ENCODE measurements at regions not wholly inside any gene's neighbourhood (a gene's known extent, or its start where the extent isn't known, plus 50 kb on each side); places are given as distances from the start of the nearest gene placed in this dataset.

DNA sequence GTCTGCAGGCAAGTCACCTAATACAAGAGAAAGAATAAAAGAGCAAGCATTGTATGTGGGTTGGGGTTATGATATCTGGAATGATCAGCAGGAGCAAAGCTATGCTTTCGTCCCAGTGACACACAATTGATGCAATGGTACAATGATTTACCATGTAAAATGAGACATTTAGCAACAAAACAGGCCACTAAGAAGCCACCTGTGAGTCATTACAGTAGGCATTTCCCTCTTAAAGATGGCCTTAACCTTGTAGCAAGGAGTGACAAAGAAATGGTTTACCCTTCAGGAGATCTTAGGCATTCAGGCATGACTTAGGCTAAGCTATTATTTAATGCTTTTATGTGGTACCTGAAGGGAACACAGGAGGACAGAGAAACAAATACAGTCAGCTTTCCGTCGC lies 373.3 kb upstream of the RBMS3 start:
- DNase-seq = no peak

- DNase-seq = no peak
These were observed 368.6 kb upstream of the RBMS3 start for GRCh38 chr3:28912120-28912885.

- no peak for DNase-seq
These were observed 364.9 kb upstream of the RBMS3 start for GRCh38 chr3:28915741-28916500.

DNA sequence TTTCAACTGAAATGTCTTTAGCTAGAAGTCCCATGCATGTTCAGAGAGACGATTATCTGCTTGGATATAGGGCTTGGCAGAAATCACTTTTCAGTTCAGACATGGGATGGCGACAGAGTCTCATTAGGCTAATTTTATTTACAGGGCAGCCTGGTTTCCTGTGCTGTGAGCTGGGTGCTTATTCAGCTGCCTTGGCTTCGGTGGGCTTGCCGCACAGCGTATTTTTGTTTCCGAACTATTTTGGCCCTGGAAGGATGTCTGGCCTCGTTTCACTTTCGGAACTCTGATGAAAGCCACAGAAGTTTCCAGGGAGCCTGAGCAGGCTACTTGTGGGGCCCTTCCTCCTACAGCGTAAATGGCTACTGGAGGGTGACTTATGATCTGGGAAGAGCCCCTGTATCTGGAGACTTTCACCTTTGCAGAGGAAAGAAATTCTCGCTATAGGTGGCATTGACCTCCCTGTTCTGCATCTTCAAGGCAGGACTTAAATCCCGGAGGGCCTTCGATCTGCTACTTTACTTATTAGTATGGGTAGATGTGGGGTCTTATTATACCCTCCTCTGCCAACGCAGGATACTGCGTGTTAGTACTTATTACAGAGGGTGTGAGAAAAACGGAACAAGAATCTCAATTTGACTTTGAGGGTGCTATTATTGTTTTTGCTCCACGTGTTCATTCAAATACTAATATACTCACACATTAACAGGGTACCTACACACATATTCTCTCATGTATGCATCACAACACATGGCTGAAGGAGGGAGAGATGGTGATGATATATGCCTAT lies 364.0 kb upstream of the RBMS3 start:
- DNase-seq = peak; percentile 5

DNA sequence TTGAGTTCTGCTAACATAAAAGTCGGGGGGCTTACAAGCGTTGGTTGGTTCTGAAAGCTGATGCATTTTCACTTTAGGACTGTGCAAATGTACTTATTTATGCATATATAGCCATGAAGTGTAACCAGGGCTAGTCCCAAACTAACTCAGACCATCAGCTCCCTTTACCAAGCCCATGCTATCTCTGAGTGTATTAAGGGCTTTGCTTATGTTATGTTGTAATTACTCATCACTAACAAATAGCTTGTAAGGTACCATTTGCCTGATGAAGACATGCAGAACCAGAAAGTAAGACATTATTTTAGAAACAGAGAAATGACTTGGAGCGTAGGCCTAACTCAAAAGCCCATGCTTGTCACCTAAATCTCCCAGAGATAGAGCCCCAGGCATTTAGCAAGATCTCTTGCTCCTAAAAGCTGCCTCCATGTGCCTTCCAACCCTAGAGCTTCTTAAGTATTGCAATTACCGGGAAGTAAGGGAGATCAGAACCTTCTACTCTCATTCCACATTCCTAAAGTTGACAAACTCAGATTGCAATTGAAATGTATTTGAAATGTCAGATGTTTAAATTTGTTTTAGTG lies 362.9 kb upstream of the RBMS3 start:
- DNase-seq = no peak

DNA sequence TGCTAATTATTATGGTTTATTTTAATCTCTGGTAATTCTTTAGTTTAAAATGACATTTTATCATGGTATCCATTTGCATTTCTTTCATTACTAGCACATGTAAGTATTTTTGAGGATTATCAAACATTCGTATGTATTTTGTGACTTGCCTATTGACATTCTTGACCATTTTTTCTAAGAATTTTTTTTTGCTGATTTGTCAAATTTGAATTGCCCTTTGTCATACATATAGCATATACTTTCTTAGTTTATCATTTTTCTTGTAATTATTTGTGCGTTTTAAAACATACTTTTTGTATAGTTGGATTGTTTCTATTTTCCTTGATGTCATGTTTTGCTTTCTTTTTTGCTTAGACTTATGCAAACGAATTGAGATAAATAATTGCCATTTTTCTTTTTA lies 358.5 kb upstream of the RBMS3 start:
- no peak for DNase-seq

- no peak for DNase-seq
These were observed 356.9 kb upstream of the RBMS3 start for GRCh38 chr3:28923994-28924393.

DNA sequence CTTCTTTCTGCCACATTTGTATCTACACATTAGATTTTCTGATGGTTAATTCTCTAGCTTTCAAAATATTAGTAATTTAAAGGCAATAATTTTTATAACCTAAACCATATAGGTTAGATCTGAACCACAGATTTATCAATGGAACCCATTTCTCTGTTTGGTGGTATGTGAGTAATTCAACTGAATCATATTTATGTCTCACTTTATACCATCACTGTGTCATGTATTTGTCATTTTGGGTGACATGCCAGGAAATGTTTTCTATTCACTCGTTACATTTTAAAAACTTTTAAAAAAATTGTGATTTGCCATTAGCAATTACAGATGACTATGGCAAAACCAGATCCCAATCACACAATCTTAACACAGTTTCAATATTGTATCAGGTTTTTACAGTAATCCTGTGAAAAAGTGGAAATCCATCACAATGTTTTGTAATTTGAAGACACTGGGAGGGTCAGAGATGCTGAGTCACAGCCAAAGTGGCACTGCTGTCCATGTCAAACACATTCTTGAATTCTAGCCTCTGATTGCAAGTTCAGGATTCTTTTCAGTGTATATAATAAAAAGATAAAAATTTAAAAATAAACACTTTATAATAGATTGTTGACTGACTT lies 356.0 kb upstream of the RBMS3 start:
- DNase-seq = no peak

DNA sequence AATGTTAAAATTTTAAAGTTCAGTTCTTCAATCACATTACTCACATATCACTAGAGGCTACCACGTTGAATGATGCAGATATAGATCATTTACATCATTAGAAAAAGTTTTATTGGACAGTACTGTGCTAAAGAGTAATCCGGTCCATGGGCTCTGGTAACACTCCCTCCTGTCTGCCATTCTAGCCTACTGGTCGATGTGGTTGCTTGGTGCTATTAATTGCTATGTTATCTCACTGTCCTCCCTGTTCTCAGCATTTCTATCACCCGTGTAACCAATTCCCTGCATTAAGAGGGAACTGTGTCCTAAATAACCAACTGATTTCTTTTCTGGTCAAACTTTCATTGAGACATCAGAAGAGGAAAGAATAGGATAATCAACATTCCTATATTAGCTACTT lies 347.5 kb upstream of the RBMS3 start:
- no peak for DNase-seq

GRCh38 chr3:28934126-28934813 lies 346.6 kb upstream of the RBMS3 start:
- DNase-seq = no peak

GRCh38 chr3:28935146-28935545 lies 345.7 kb upstream of the RBMS3 start:
- no peak for DNase-seq

- DNase-seq = no peak
These were observed 344.7 kb upstream of the RBMS3 start for GRCh38 chr3:28936154-28936553.

- no peak for DNase-seq
These were observed 340.3 kb upstream of the RBMS3 start for GRCh38 chr3:28940530-28940929.

GRCh38 chr3:28940994-28941393 lies 339.9 kb upstream of the RBMS3 start:
- no peak for DNase-seq

GRCh38 chr3:28947061-28947460 lies 333.8 kb upstream of the RBMS3 start:
- DNase-seq = no peak

- no peak for DNase-seq
These were observed 333.1 kb upstream of the RBMS3 start for GRCh38 chr3:28947751-28948150.

DNA sequence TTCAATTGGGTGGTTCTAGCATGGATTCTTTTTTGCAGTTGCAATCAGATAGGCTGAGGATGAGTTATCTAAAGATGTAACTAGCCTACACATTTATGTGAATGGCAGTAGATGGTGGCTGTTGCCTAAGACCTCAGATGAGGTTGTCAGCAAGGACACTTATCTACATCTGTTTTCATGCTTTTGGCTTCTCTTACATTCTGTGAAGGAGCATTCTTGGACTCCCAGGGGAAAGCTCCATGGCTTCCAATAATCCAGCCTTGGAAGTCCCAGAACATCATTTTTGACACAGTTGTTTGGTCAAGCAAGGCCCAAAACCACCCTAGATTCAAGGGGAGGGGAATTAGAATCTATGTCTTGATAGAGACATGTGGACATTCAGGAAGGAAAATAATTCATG lies 332.2 kb upstream of the RBMS3 start:
- DNase-seq = no peak

- DNase-seq = no peak
These were observed 331.3 kb upstream of the RBMS3 start for GRCh38 chr3:28949580-28949979.

GRCh38 chr3:28950614-28951013 lies 330.3 kb upstream of the RBMS3 start:
- no peak for DNase-seq

GRCh38 chr3:28951772-28952556 lies 328.9 kb upstream of the RBMS3 start:
- no peak for DNase-seq

DNA sequence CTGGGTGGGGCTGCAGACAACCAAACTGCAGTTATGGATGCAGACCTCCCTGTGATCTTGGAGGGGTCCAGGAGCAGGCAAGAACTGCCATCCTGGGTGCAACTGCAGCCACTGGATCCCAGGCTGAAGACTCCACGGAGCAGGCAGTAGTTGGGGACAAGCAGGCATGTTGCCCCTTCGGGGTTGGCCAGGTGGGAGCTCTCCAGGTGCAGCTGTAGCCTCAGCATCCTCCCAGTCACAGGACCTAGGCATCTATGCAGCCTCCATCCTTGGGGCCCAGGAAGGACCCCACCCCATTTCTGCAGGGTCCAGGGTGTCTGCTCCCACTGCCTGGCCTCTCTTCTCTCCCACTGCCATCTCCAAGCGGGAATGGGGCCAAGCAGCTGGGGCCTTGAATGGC lies 322.2 kb upstream of the RBMS3 start:
- DNase-seq = no peak
